Inferior parietal cortex (tissue), 1 donor: ENCODE measurements at regions not wholly inside any gene's neighbourhood (a gene's known extent, or its start where the extent isn't known, plus 50 kb on each side); places are given as distances from the start of the nearest gene placed in this dataset.

ENCODE experiments used
- DNase-seq: peaks from one replicate; pipeline ENCODE4 v3.0.0-alpha.2; 2016; ENCODE audit errors: extremely low spot score

GRCh38 chr5:33287242-33287641 is 153.5 kb upstream of the TARS1 start:
- DNase-seq, result no peak

DNA sequence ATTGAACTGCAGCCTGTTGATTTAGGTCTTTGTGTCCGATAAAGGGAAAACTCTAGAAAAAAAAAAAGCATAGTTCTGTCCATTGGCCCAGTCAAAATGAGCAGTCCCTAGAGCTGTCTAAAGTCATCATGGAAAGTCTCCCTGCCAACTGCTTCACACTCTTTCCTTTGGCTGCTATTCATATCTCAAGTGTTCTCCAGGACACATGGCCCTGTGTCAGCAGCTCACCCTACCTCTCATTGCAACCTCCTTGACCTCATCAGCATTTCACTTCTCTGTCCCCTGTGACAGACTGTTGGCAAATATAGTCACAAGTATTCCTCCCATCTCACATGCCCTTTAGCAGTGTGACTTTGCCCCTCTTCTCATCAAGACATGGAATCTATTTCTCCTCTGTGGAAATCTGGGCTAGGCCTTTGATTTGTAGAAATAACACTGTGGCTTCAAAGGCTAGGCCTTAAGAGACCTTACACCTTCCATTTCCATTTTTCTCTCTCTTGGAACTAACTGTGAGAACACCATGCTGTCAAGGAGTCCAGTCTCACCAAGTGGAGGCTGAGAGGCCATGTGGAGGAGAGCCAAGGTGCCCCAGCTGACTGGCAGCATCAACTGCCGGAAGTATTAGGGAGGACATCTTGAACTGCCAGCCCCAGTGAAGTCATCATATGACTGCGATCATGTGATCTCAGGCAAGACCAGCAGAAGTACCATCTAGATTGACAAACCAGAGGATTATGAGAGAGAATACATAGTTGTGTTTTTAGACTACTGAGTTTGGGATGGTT is 149.4 kb upstream of the TARS1 start:
- no peak for DNase-seq

DNA sequence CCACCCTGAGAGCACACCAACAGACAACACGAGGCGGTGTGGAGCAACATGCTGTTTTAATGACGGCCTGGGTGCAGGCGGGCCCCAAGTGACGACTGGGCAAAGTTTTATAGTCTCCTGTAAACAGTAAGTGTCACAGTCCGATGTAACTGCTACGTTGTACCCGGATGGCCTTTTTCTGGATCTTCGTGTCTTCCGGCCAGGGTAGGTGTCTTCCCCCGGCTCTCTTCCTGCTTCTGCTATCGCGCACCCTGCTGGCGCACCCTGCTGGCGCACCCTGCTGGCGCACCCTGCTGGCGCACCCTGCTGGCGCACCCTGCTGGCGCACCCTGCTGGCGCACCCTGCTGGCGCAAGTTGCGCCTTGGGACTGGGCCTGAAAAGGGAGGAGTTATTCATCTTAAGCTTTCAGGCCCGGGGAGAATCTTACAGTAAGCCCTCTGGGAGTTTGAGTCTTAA is 143.0 kb upstream of the TARS1 start:
- DNase-seq, result no peak

DNA sequence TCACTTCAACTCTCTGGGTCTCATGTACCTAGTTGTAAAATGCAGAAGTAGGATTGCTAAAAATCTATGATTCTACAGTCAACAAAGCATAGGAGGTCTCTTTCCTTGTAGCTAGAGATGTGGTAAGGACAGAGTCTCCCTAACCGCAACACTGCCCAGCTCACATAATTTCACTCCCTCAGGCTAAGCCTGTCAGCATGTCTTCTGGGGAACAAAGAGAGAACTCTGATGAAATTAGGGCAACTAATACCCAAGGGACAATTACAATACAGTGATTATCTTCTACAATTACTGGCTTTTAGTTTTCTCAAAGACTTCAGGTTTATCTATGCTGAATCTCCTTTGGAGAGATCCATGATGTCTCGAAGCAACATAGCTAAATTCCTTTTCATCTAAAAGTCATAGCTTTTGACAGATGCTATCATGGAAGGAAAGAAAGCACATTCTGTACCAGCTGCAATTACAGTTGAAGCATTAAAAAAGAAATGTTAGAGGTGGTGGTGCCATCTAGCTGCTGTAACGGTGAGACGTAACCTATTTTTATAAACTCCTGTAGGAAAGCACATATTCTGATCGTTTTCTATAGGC is 141.1 kb upstream of the TARS1 start:
- peak; percentile 58 for DNase-seq

GRCh38 chr5:33300209-33300742 is 140.5 kb upstream of the TARS1 start:
- DNase-seq, result no peak

GRCh38 chr5:33303579-33304095 is 137.1 kb upstream of the TARS1 start:
- no peak for DNase-seq

- no peak for DNase-seq
These were observed 136.2 kb upstream of the TARS1 start for GRCh38 chr5:33304601-33305000.

DNA sequence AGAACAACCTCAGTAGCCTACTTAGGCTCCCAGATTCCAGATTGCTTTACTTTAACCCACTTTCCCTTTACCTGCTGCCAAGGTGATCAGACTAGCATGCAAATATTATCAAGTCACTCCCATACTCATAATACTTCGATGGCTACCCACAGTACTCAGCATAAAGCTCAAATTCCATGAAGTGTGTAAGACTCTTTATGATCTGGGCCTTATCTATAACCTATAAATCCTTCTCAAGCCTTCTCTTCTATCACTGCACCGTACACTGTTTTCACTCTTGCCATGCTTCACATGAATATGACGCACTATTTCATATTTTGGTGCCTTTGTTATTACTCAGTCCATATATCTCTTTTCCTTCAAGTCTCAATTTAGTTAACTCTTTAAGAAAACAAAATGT is 135.2 kb upstream of the TARS1 start:
- DNase-seq, result no peak

DNA sequence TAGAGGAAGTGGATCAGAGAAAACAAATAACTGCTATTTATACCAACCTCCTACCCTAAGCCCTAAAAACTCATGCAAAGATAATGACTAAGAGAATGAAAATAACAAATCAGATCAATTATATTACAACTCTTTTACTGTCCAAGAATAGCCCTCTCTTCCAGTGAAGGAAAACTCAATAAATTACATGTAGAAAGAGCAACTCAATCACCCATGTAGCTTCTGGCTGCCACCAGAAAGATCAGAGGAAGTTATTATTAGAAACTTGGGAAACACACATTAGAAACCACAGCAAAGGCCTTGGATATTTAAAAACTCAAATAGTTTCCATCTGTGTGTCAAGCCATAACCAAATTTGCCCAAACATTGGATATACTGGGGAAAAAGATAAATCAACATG is 134.0 kb upstream of the TARS1 start:
- DNase-seq, result no peak

DNA sequence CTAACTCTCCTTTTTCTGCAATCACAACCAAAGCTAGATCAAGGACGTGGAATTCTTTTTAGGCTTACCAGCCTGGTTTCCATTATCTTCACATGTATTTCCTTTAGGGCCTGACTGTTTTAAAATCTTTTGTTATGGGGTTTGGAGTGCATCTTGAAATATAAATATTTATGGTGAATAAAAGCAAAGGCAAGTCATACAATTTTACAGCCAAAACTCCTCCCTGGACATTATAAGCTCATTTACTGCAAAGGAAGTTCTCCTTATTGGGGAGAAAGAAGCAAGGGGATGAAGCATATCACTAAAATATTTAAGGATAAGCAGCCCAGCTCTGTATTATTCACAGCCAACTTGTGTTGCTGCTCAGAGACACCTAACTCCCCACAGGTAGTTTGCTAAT is 132.2 kb upstream of the TARS1 start:
- DNase-seq, result no peak

GRCh38 chr5:33309068-33309467 is 131.7 kb upstream of the TARS1 start:
- no peak for DNase-seq

GRCh38 chr5:33309536-33310345 is 131.0 kb upstream of the TARS1 start:
- DNase-seq, result no peak

DNA sequence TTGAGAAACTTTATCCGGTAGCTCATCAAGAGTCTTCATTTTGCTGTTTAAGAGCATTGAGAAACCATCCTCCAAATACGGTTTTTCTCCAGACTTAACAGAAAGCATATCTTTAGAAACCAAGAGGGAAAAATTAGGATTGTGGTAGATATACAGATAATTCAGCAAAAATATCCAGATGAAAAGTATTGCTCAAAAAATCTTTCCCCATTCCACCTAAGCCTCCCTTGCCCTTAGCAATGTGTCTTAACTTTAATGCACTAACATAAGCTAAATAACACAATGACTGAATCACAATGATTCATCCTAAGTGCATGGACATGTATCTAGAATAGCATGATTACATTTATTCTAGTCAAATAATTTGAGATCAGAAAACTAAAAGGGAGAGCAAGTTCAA is 130.3 kb upstream of the TARS1 start:
- DNase-seq, result no peak

- no peak for DNase-seq
These were observed 128.9 kb upstream of the TARS1 start for GRCh38 chr5:33311893-33312292.

DNA sequence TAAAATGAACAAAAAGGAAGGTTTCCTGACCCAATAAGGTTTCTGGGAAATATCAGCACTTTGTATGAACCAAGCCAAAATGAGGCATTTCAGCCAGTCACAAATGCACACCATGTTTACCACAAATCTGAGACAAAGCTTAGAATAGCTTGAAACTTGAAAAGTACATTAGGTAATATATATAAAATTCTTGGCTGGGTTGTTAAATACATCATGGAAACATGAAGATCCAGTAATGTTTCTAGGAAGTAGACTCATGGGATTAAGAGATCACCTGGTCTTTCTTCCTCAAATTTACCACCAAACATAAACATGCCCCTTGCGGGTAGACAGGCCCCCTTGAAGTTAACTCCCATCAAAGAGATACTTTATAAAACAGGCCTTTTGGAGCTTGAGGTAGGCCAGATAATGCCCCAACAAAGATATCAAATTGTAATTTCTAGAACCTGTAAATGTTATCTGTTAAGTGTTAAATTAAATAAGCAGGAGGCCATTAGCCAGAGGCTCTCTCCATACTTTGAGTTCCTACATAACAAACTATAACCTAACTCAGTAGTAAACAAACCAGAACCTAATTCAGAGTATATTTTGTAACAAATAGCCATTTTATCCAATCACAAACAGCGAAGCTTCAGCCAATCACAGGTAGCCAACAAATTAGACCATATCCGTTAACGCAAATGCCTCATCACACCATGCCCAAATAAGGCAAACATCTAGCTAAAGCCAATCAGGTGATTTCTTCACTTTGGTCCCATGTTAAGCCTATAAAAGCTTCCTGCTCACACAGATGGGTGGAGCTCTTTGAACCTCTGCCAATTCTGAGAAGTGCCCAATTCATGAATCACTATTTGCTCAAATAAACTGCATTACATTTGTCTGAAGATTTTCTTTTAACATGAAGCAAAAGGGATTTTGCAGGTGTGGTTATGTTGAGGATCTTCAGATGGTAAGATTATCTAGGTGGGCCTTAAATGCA is 127.9 kb upstream of the TARS1 start:
- DNase-seq, result no peak

GRCh38 chr5:33315189-33315588 is 125.6 kb upstream of the TARS1 start:
- no peak for DNase-seq

GRCh38 chr5:33316773-33317172 is 124.0 kb upstream of the TARS1 start:
- DNase-seq, result no peak

GRCh38 chr5:33317271-33317670 is 123.5 kb upstream of the TARS1 start:
- no peak for DNase-seq

GRCh38 chr5:33319151-33319550 is 121.6 kb upstream of the TARS1 start:
- DNase-seq, result no peak

DNA sequence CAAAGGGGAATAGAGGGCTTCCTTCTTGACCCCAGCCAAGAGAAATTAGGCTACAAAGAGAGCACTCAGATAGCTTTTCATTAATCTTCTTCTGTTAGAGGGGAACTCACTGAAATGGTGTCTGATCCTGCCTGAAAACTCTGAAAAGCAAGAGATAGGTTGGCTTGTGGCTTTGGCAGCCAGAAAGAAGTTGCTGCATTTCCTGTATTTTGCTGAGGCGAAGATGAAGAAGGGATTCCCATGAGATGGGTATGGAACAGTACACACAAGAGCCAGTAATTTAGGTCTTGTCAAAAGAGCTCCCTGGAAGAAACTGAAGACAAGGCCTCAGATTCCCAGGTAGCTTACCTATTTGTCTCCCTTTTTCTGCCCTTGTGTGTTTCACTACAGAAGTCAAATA is 120.9 kb upstream of the TARS1 start:
- no peak for DNase-seq

- no peak for DNase-seq
These were observed 119.7 kb upstream of the TARS1 start for GRCh38 chr5:33321026-33321425.
